ENCODE measurements at regions not wholly inside any gene's neighbourhood (a gene's known extent, or its start where the extent isn't known, plus 50 kb on each side); places are given as distances from the start of the nearest gene placed in this dataset.

DNA sequence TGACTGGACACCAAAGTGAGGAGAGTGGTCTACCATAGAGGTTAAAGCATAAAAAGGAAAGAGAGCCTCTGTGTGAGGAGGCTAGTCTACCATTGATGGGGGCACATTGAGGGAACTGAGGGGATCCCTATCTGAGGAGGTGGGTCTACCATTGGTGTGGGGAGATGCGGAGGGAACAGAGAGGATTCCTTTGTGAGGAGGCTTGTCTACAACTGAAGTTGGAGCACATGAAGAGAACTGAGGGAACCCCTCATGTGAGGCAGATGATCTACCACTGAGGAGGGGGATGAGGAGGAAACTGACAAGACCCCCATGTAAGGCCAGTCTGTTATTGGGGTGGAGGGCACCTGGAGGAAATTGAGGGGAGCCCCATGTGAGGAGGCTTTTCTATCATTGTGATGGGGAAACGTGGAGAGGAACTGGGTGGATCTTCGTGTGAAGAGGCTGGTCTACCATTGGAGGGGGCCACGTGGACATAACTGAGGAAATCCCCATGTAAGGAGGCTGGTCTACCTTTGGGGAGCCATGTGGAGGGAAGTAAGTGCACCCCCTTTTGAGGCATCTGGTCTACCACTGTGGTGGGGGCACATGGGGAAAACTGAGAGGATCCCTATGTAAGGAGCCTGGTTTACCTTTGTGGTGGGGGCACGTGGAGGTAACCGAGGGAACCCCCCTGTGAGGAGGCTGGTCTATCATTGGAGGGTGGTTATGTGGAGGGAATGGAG is 160.1 kb downstream of the FBLN2 start:
- no peak overlapping the region for H3K4me3 Mint-ChIP-seq
- Histone ChIP-seq H3K4me3 (replicated peaks in 1 of 3; ENCODE audit: low read depth in 2 of 3, low read length in 3 of 3) (no peak overlapping the region), H3K79me2 (ENCODE audit: insufficient read depth, low read length) (no peaks in the 10 kb centered on the region), H3K27ac (ENCODE audit: low read depth in 1 of 2, low read length in 2 of 2) (no peak overlapping the region), H2AFZ (ENCODE audit: insufficient read depth, low read depth, low read length, poor library complexity, severe bottlenecking) (no peak overlapping the region), H3K27me3 (ENCODE audit: control insufficient read depth in 2 of 2, insufficient read depth in 2 of 2, low read length in 2 of 2) (no peaks in the 10 kb centered on the region), H3K4me1 (ENCODE audit: control insufficient read depth in 1 of 2, insufficient read depth in 2 of 2, low read length in 2 of 2) (no peaks in the 10 kb centered on the region), H3K9ac (ENCODE audit: insufficient read depth, low read length, poor library complexity, severe bottlenecking) (no peak overlapping the region), H3K36me3 (replicated peaks in 1 of 2; ENCODE audit: control insufficient read depth in 1 of 2, insufficient read depth in 2 of 2, low read length in 2 of 2) (no peaks in the 10 kb centered on the region), H4K20me1 (ENCODE audit: insufficient read depth, low read length) (no peaks in the 10 kb centered on the region), H3K9me3 (replicated peaks in 1 of 2; ENCODE audit: control insufficient read depth in 1 of 2, insufficient read depth in 1 of 2, low read length in 2 of 2) (peaks cover 11 to 50% of the 10 kb centered on the region in 2 donors), H3K4me2 (replicated peaks; ENCODE audit: extremely low read depth, low read length, poor library complexity, severe bottlenecking) (no peak overlapping the region)
- 92% methylated on average over 6 of the region's 6 CpGs for WGBS (ENCODE audit: insufficient coverage)
- no peaks in the 10 kb centered on the region for H3K36me3 Mint-ChIP-seq
- TF ChIP-seq, protein P1, sequence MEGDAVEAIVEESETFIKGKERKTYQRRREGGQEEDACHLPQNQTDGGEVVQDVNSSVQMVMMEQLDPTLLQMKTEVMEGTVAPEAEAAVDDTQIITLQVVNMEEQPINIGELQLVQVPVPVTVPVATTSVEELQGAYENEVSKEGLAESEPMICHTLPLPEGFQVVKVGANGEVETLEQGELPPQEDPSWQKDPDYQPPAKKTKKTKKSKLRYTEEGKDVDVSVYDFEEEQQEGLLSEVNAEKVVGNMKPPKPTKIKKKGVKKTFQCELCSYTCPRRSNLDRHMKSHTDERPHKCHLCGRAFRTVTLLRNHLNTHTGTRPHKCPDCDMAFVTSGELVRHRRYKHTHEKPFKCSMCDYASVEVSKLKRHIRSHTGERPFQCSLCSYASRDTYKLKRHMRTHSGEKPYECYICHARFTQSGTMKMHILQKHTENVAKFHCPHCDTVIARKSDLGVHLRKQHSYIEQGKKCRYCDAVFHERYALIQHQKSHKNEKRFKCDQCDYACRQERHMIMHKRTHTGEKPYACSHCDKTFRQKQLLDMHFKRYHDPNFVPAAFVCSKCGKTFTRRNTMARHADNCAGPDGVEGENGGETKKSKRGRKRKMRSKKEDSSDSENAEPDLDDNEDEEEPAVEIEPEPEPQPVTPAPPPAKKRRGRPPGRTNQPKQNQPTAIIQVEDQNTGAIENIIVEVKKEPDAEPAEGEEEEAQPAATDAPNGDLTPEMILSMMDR (IDR thresholded peaks at IDR 0.05): no peak
- no peak overlapping the region for H3K27ac Mint-ChIP-seq
- intact Hi-C loops (cut with micrococcal nuclease): no loop called here
- H3K27me3 Mint-ChIP-seq (ENCODE audit: low read depth in 3 of 3): peaks cover 4 to 15% (median 7%) of the 10 kb centered on the region in 3 donors
- DNase-seq: no peak
- no peaks in the 10 kb centered on the region for H3K4me1 Mint-ChIP-seq
- H3K9me3 Mint-ChIP-seq: peaks cover 53 to 72% (median 60%) of the 10 kb centered on the region in 7 donors

DNA sequence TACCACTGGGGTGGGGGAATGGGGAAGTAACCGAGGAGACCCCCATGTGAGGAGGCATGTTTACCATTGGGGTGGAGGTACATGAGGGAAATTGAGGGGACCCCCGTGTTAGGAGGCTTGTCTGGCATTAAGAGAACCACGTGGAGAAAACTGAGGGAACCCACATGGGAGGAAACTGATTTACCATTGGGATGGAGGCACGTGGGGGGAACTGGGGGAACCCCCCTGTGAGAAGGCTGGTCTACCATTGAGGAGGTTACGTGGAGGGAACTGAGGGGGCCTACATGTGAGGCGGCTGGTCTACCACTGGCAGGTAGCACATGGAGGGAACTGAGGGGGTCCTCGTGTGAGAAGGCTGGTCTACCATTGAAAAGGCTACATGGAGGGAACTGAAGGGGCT is 159.4 kb downstream of the FBLN2 start:
- intact Hi-C loops (cut with micrococcal nuclease): no loop called here
- Histone ChIP-seq H4K20me1 (ENCODE audit: insufficient read depth, low read length) (no peaks in the 10 kb centered on the region), H3K4me1 (ENCODE audit: control insufficient read depth in 1 of 2, insufficient read depth in 2 of 2, low read length in 2 of 2) (no peaks in the 10 kb centered on the region), H2AFZ (ENCODE audit: insufficient read depth, low read depth, low read length, poor library complexity, severe bottlenecking) (no peak overlapping the region), H3K36me3 (replicated peaks in 1 of 2; ENCODE audit: control insufficient read depth in 1 of 2, insufficient read depth in 2 of 2, low read length in 2 of 2) (no peaks in the 10 kb centered on the region), H3K79me2 (ENCODE audit: insufficient read depth, low read length) (no peaks in the 10 kb centered on the region), H3K4me2 (replicated peaks; ENCODE audit: extremely low read depth, low read length, poor library complexity, severe bottlenecking) (no peak overlapping the region), H3K27me3 (ENCODE audit: control insufficient read depth in 2 of 2, insufficient read depth in 2 of 2, low read length in 2 of 2) (no peaks in the 10 kb centered on the region), H3K4me3 (replicated peaks in 1 of 3; ENCODE audit: low read depth in 2 of 3, low read length in 3 of 3) (no peak overlapping the region), H3K9ac (ENCODE audit: insufficient read depth, low read length, poor library complexity, severe bottlenecking) (no peak overlapping the region), H3K9me3 (replicated peaks in 1 of 2; ENCODE audit: control insufficient read depth in 1 of 2, insufficient read depth in 1 of 2, low read length in 2 of 2) (peaks cover 11 to 46% of the 10 kb centered on the region in 2 donors), H3K27ac (ENCODE audit: low read depth in 1 of 2, low read length in 2 of 2) (no peak overlapping the region)
- Mint-ChIP-seq H3K27me3 (ENCODE audit: low read depth in 3 of 3) (peaks cover 4 to 15% (median 11%) of the 10 kb centered on the region in 3 donors), H3K4me1 (no peaks in the 10 kb centered on the region), H3K9me3 (peaks cover 53 to 72% (median 60%) of the 10 kb centered on the region in 7 donors), H3K36me3 (no peaks in the 10 kb centered on the region), H3K27ac (peak overlapping the region in 1 of 7 donors; percentile 22), H3K4me3 (no peak overlapping the region)
- WGBS (ENCODE audit: insufficient coverage): 87% methylated on average over 7 of the region's 7 CpGs
- DNase-seq: no peak
- TF ChIP-seq, protein P1 (IDR thresholded peaks at IDR 0.05): no peak
